A549 (cell line): ENCODE measurements at regions not wholly inside any gene's neighbourhood (a gene's known extent, or its start where the extent isn't known, plus 50 kb on each side); places are given as distances from the start of the nearest gene placed in this dataset.

Source experiments
- CTCF ChIP-seq: fragments of >200 bp; sonication (Bioruptor Twin); formaldehyde crosslinking; IDR thresholded peaks from 3 replicates; pipeline ENCODE4 v1.5.1; 2016
- ELK1 ChIP-seq: fragments of 150-350 bp; IDR thresholded peaks from 2 replicates; pipeline ENCODE4 v1.6.1; 2014; ENCODE audit warnings: low read depth, mild to moderate bottlenecking, low read length
- EP300 ChIP-seq, 2 experiments: fragments of >200 bp; sonication (Bioruptor Twin); formaldehyde crosslinking; IDR thresholded peaks; 2 replicates in 1 of 2; 3 replicates in 1 of 2; pipeline ENCODE4 v1.6.1; 2016 to 2017
- ESRRA ChIP-seq: fragments of 150-350 bp; IDR thresholded peaks from 2 replicates; pipeline ENCODE4 v1.6.1; 2014; ENCODE audit warnings: mild to moderate bottlenecking, low read length, borderline replicate concordance
- GATA3 ChIP-seq: IDR thresholded peaks from 2 replicates; pipeline ENCODE4 v1.6.1; 2012; ENCODE audit warnings: borderline replicate concordance
- HMGXB4 ChIP-seq: fragments of 250-450 bp; sonication (Bioruptor Pico); IDR thresholded peaks from 2 replicates; pipeline ENCODE4 v1.5.0; 2021; ENCODE audit warnings: mild to moderate bottlenecking, moderate library complexity, borderline replicate concordance
- JUNB ChIP-seq: fragments of >200 bp; sonication (Bioruptor Twin); formaldehyde crosslinking; IDR thresholded peaks from 2 replicates; pipeline ENCODE4 v1.6.1; 2016
- KDM1A ChIP-seq: fragments of 200-600 bp; sonication (generic); IDR thresholded peaks from 2 replicates; pipeline ENCODE4 v1.6.1; 2016; ENCODE audit warnings: low read depth, mild to moderate bottlenecking
- MYC ChIP-seq: IDR thresholded peaks from 2 replicates; pipeline ENCODE4 v1.6.1; 2012; ENCODE audit warnings: mild to moderate bottlenecking, inconsistent platforms, low read length, improper control_type of control experiment, borderline replicate concordance
- POLR2A ChIP-seq: IDR thresholded peaks from 2 replicates; pipeline ENCODE4 v1.6.1; 2012; ENCODE audit warnings: mild to moderate bottlenecking, low read length
- RARB ChIP-seq: fragments of 250-450 bp; sonication (Bioruptor Pico); IDR thresholded peaks from 2 replicates; pipeline ENCODE4 v1.8.0; 2021; ENCODE audit warnings: mild to moderate bottlenecking, moderate library complexity
- SREBF2 ChIP-seq: fragments of 450-650 bp; IDR thresholded peaks from 2 replicates; pipeline ENCODE4 v1.6.1; 2014; ENCODE audit warnings: mild to moderate bottlenecking, moderate library complexity

GRCh38 chr12:95390192-95390591 lies 83.8 kb upstream of the METAP2 start:
- TF ChIP-seq HMGXB4 (CRISPR knock-in tag) (no peak), CTCF (no peak), MYC (no peak), ESRRA (no peak), KDM1A (no peak), RARB (CRISPR knock-in tag) (no peak), SREBF2 (no peak), GATA3 (no peak), EP300 (IDR thresholded peaks at IDR 0.05) (no peak), ELK1 (no peak), POLR2A (no peak), JUNB (no peak)
